HepG2 (cell line): ENCODE measurements at regions not wholly inside any gene's neighbourhood (a gene's known extent, or its start where the extent isn't known, plus 50 kb on each side); places are given as distances from the start of the nearest gene placed in this dataset.

ENCODE experiments used
- ATAC-seq: fragments of 200-7000 bp; cut with Tn5 transposase; 3 replicates; pipeline ENCODE4 v1.9.1; 2020; ENCODE audit warnings: mild to moderate bottlenecking, moderate library complexity
- BruUV-seq: library from RNA; stranded (reverse); fragments of 400-500 nt; replicated peaks from 2 replicates; lab custom pipeline; 2021; lab: Mats Ljungman, UMichigan
- CTCF ChIA-PET: fragments of 300-600 bp; formaldehyde crosslinking; extraction: SDS; loops from one replicate; lab custom pipeline; 2021; ENCODE audit warnings: low total read pairs, inconsistent platforms, low intra/inter-chr PET ratio; lab: Yijun Ruan, JAX
- POLR2A ChIA-PET: fragments of 350-600 bp; sonication (Branson Sonifier 250); formaldehyde crosslinking; loops from one replicate; lab custom pipeline; 2020; ENCODE audit warnings: antibody characterized with exemption, inconsistent platforms; lab: Yijun Ruan, JAX
- DNase-seq: peaks from one replicate; pipeline ENCODE4 v3.0.0-alpha.2; 2015; ENCODE audit warnings: low spot score
- FAIRE-seq: peaks from 3 replicates; lab custom pipeline; 2011; peaks lifted over from hg19 to GRCh38; lab: Jason Lieb, UNC
- H2AFZ ChIP-seq: one replicate; pipeline ENCODE4 v1.6.1; 2011; ENCODE audit warnings: low read length, inconsistent platforms
- H3K27ac ChIP-seq: fragments of 300-600 bp; 3 replicates; pipeline ENCODE4 v1.8.0; 2011; ENCODE audit warnings: mixed run types, mild to moderate bottlenecking, mixed read lengths, low read length, inconsistent platforms; ENCODE audit not compliant: insufficient read depth; ENCODE audit errors: extremely low read length
- H3K27me3 ChIP-seq, 2 experiments: fragments of 200-600 bp in 1 of 2; 2 replicates in 1 of 2; 3 replicates in 1 of 2; pipeline versions ENCODE4 v1.6.0 to v1.8.0; 2011; ENCODE audit warnings: low read length in 2 of 2, mild to moderate bottlenecking in 2 of 2, moderate library complexity in 2 of 2, inconsistent platforms in 1 of 2; ENCODE audit not compliant: insufficient read depth in 2 of 2, control insufficient read depth in 1 of 2
- H3K36me3 ChIP-seq, 2 experiments: fragments of 200-600 bp in 1 of 2; replicated peaks in 1 of 2; 2 replicates in 1 of 2; 3 replicates in 1 of 2; pipeline versions ENCODE4 v1.5.1 to v1.8.0; 2011; ENCODE audit warnings: low read length in 2 of 2, inconsistent platforms in 1 of 2; ENCODE audit not compliant: insufficient read depth in 2 of 2, control insufficient read depth in 1 of 2
- H3K4me1 ChIP-seq: 2 replicates; pipeline ENCODE4 v1.5.1; 2012; ENCODE audit warnings: low read length, inconsistent platforms; ENCODE audit not compliant: insufficient read depth
- H3K4me2 ChIP-seq: 2 replicates; pipeline ENCODE4 v1.6.0; 2011; ENCODE audit warnings: low read depth, low read length, inconsistent platforms
- H3K4me3 ChIP-seq, 3 experiments: fragments of 200-600 bp in 1 of 3; sonication (generic), shearing (Covaris generic) in 1 of 3; replicated peaks in 1 of 3; 2 replicates each; pipeline ENCODE4 v1.5.1; 2011 to 2016; ENCODE audit warnings: low read length in 3 of 3, inconsistent platforms in 2 of 3, low read depth in 2 of 3, mild to moderate bottlenecking in 2 of 3, control low read depth in 1 of 3, mixed read lengths in 1 of 3; ENCODE audit not compliant: insufficient read depth in 1 of 3
- H3K79me2 ChIP-seq: one replicate; pipeline ENCODE4 v1.6.1; 2011; ENCODE audit warnings: low read length, inconsistent platforms; ENCODE audit not compliant: insufficient read depth
- H3K9ac ChIP-seq: 2 replicates; pipeline ENCODE4 v1.6.0; 2011; ENCODE audit warnings: mild to moderate bottlenecking, low read depth, low read length, inconsistent platforms; ENCODE audit not compliant: insufficient read depth
- H3K9me3 ChIP-seq: 2 replicates; pipeline ENCODE4 v1.5.1; 2012; ENCODE audit warnings: mild to moderate bottlenecking, low read length
- H4K20me1 ChIP-seq: 2 replicates; pipeline ENCODE4 v1.6.0; 2011; ENCODE audit warnings: inconsistent platforms, mild to moderate bottlenecking, low read length, moderate library complexity; ENCODE audit not compliant: insufficient read depth
- GMEB1 ChIP-seq: sonication (generic); formaldehyde crosslinking; IDR thresholded peaks from 2 replicates; pipeline ENCODE4 v1.5.1; 2020; ENCODE audit warnings: missing genetic modification reagents, mild to moderate bottlenecking, borderline replicate concordance
- GRHL1 ChIP-seq: sonication (generic); formaldehyde crosslinking; conservative IDR thresholded peaks from 2 replicates; pipeline ENCODE4 v1.8.0; 2022; ENCODE audit warnings: missing genetic modification reagents
- NFATC3 ChIP-seq: sonication (generic); formaldehyde crosslinking; IDR thresholded peaks from 2 replicates; pipeline ENCODE4 v1.5.1; 2020; ENCODE audit warnings: mild to moderate bottlenecking, missing genetic modification reagents
- PAWR ChIP-seq: sonication (generic); formaldehyde crosslinking; IDR thresholded peaks from 2 replicates; pipeline ENCODE4 v1.4.0; 2020; ENCODE audit warnings: missing genetic modification reagents, mild to moderate bottlenecking, borderline replicate concordance
- RFX1 ChIP-seq: fragments of 450-650 bp; IDR thresholded peaks from 2 replicates; pipeline ENCODE4 v1.6.1; 2017
- SAP130 ChIP-seq: IDR thresholded peaks from 2 replicates; pipeline ENCODE4 v1.6.1; 2016; ENCODE audit warnings: low read depth
- TFAP4 ChIP-seq: sonication (generic); IDR thresholded peaks from 2 replicates; pipeline ENCODE4 v1.6.1; 2016; ENCODE audit warnings: low read depth, borderline replicate concordance
- THAP7 ChIP-seq: sonication (generic); formaldehyde crosslinking; IDR thresholded peaks from 2 replicates; pipeline ENCODE4 v1.8.1; 2023; ENCODE audit warnings: mild to moderate bottlenecking, missing genetic modification reagents
- ZNF253 ChIP-seq: sonication (generic); formaldehyde crosslinking; IDR thresholded peaks from 2 replicates; pipeline ENCODE4 v1.8.0; 2022; ENCODE audit warnings: mild to moderate bottlenecking, missing genetic modification reagents, borderline replicate concordance
- ZNF574 ChIP-seq: sonication (generic); formaldehyde crosslinking; IDR thresholded peaks from 2 replicates; pipeline ENCODE4 v1.4.0; 2020; ENCODE audit warnings: missing genetic modification reagents
- ZNF768 ChIP-seq: sonication (generic); formaldehyde crosslinking; IDR thresholded peaks from 2 replicates; pipeline ENCODE4 v1.4.0; 2020; ENCODE audit warnings: missing genetic modification reagents
- ZNF773 ChIP-seq: sonication (generic); formaldehyde crosslinking; IDR thresholded peaks from 2 replicates; pipeline ENCODE4 v1.4.0; 2020; ENCODE audit warnings: missing genetic modification reagents, borderline replicate concordance
- WGBS: methylation state at CpG from one replicate; pipeline ENCODE4 v1.1.6; 2017; ENCODE audit warnings: low lambda C conversion rate; 5-methylcytosine and 5-hydroxymethylcytosine counted together
- in situ Hi-C: cut with HindIII; loops from 2 replicates; pipeline ENCODE4 v1.10.0; 2017; ENCODE audit warnings: low pct_unique_long_range_greater_than_20kb; ENCODE audit not compliant: extremely low pct_ligation_motif_present
- intact Hi-C: fragments of 100-400 bp; cut with micrococcal nuclease; formaldehyde crosslinking; loops from one replicate; pipeline ENCODE4 v1.10.0; 2022; ENCODE audit not compliant: unreplicated experiment

- no peak for DNase-seq
- H3K4me1 ChIP-seq, result no peaks in the 10 kb centered on the region
- H3K9ac ChIP-seq, result no peak overlapping the region
- POLR2A ChIA-PET, result no interaction called here
- no peak for TF ChIP-seq NFATC3
- TF ChIP-seq GRHL1 (CRISPR knock-in tag), result no peak
- TF ChIP-seq ZNF768 (CRISPR knock-in tag), result no peak
- TF ChIP-seq RFX1, result no peak
- no peak overlapping the region for H3K27ac ChIP-seq
- H2AFZ ChIP-seq, result no peak overlapping the region
- in situ Hi-C loops, result no loop called here
- CTCF ChIA-PET, result no interaction called here
- H3K79me2 ChIP-seq, result no peaks in the 10 kb centered on the region
- ATAC-seq, result no peak
- intact Hi-C loops, result no loop called here
- H3K4me2 ChIP-seq, result no peak overlapping the region
- H4K20me1 ChIP-seq, result no peaks in the 10 kb centered on the region
- H3K9me3 ChIP-seq, result peaks cover 26% of the 10 kb centered on the region
- no peak overlapping the region for H3K4me3 ChIP-seq
- no peaks in the 10 kb centered on the region for H3K27me3 ChIP-seq
- no peaks in the 10 kb centered on the region for H3K36me3 ChIP-seq
- no peak for FAIRE-seq
- BruUV-seq, result no TSS peak
Observed at GRCh38 chr13:85657942-85658341, 141.3 kb downstream of the SLITRK6 start.

GRCh38 chr13:85655040-85655439 lies 144.2 kb downstream of the SLITRK6 start:
- no peak overlapping the region for H3K27ac ChIP-seq
- H3K79me2 ChIP-seq, result no peaks in the 10 kb centered on the region
- no peaks in the 10 kb centered on the region for H3K27me3 ChIP-seq
- CTCF ChIA-PET, result no interaction called here
- H3K4me3 ChIP-seq, result no peak overlapping the region
- no peak for ATAC-seq
- H2AFZ ChIP-seq, result no peak overlapping the region
- H4K20me1 ChIP-seq, result no peaks in the 10 kb centered on the region
- H3K9ac ChIP-seq, result no peak overlapping the region
- intact Hi-C loops, result no loop called here
- H3K36me3 ChIP-seq, result no peaks in the 10 kb centered on the region
- in situ Hi-C loops, result no loop called here
- no peak for FAIRE-seq
- H3K9me3 ChIP-seq, result no peaks in the 10 kb centered on the region; the same call in 1 of the 2 replicates
- H3K4me2 ChIP-seq, result no peak overlapping the region
- WGBS, result 3% methylated on average over 1 of the region's 1 CpG
- no peaks in the 10 kb centered on the region for H3K4me1 ChIP-seq
- BruUV-seq, result no TSS peak
- POLR2A ChIA-PET, result no interaction called here
- no peak for DNase-seq
- TF ChIP-seq GMEB1, result no peak
- no peak for TF ChIP-seq ZNF574 (CRISPR knock-in tag)
- no peak for TF ChIP-seq SAP130 (CRISPR knock-in tag)
- no peak for TF ChIP-seq TFAP4
- TF ChIP-seq PAWR (CRISPR knock-in tag), result no peak
- no peak for TF ChIP-seq ZNF773 (CRISPR knock-in tag)
- TF ChIP-seq THAP7 (CRISPR knock-in tag), result no peak
- no peak for TF ChIP-seq ZNF253 (CRISPR knock-in tag)
